ENCODE measurements at regions not wholly inside any gene's neighbourhood (a gene's known extent, or its start where the extent isn't known, plus 50 kb on each side); places are given as distances from the start of the nearest gene placed in this dataset.

GRCh38 chr10:106139915-106140314, 1024.6 kb downstream of the SORCS1 start:
- no peak for DNase-seq (ENCODE audit: extremely low spot score in 2 of 2)
- Histone ChIP-seq H3K9me3 (no peaks in the 10 kb centered on the region), H3K4me1 (no peaks in the 10 kb centered on the region), H3K27me3 (no peaks in the 10 kb centered on the region), H3K4me3 (no peak overlapping the region), H3K36me3 (no peaks in the 10 kb centered on the region), H3K27ac (no peak overlapping the region)
- intact Hi-C loops (cut with DNase I) = no loop called here
- TF ChIP-seq CTCF (IDR thresholded peaks at IDR 0.05) = no peak
- no peak for TF ChIP-seq POLR2A (IDR thresholded peaks at IDR 0.05)
- TF ChIP-seq POLR2AphosphoS5 (IDR thresholded peaks at IDR 0.05; ENCODE audit: insufficient read depth in 1 of 2, low read depth in 1 of 2) = no peak

GRCh38 chr10:106136175-106136574, 1028.3 kb downstream of the SORCS1 start:
- no peak for DNase-seq (ENCODE audit: extremely low spot score in 2 of 2)
- Histone ChIP-seq H3K27me3 (no peaks in the 10 kb centered on the region), H3K4me3 (no peak overlapping the region), H3K9me3 (no peaks in the 10 kb centered on the region), H3K36me3 (no peaks in the 10 kb centered on the region), H3K27ac (no peak overlapping the region), H3K4me1 (no peaks in the 10 kb centered on the region)
- intact Hi-C loops (cut with DNase I) = no loop called here
- no peak for TF ChIP-seq CTCF (IDR thresholded peaks at IDR 0.05)
- no peak for TF ChIP-seq POLR2AphosphoS5 (IDR thresholded peaks at IDR 0.05; ENCODE audit: insufficient read depth in 1 of 2, low read depth in 1 of 2)
- TF ChIP-seq POLR2A (IDR thresholded peaks at IDR 0.05) = no peak

- Histone ChIP-seq H3K36me3 (no peaks in the 10 kb centered on the region), H3K27ac (no peak overlapping the region), H3K27me3 (no peaks in the 10 kb centered on the region), H3K9me3 (no peaks in the 10 kb centered on the region), H3K4me1 (no peaks in the 10 kb centered on the region), H3K4me3 (no peak overlapping the region)
- intact Hi-C loops (cut with DNase I) = no loop called here
- no peak for DNase-seq (ENCODE audit: extremely low spot score in 2 of 2)
- TF ChIP-seq CTCF (IDR thresholded peaks at IDR 0.05) = no peak
- no peak for TF ChIP-seq POLR2A (IDR thresholded peaks at IDR 0.05)
- TF ChIP-seq POLR2AphosphoS5 (IDR thresholded peaks at IDR 0.05; ENCODE audit: insufficient read depth in 1 of 2, low read depth in 1 of 2) = no peak
These were observed 1030.0 kb downstream of the SORCS1 start for GRCh38 chr10:106134326-106135000.

GRCh38 chr10:106133451-106133850, 1031.1 kb downstream of the SORCS1 start:
- Histone ChIP-seq H3K4me1 (no peaks in the 10 kb centered on the region), H3K27me3 (no peaks in the 10 kb centered on the region), H3K9me3 (no peaks in the 10 kb centered on the region), H3K4me3 (no peak overlapping the region), H3K27ac (no peak overlapping the region), H3K36me3 (no peaks in the 10 kb centered on the region)
- no peak for TF ChIP-seq CTCF (IDR thresholded peaks at IDR 0.05)
- DNase-seq (ENCODE audit: extremely low spot score in 2 of 2) = no peak
- intact Hi-C loops (cut with DNase I) = no loop called here

- no peaks in the 10 kb centered on the region for H3K36me3 ChIP-seq
- TF ChIP-seq POLR2AphosphoS5 (IDR thresholded peaks at IDR 0.05; ENCODE audit: insufficient read depth in 1 of 2, low read depth in 1 of 2) = no peak
- H3K4me1 ChIP-seq = no peaks in the 10 kb centered on the region
- no peak overlapping the region for H3K4me3 ChIP-seq
- H3K27ac ChIP-seq = no peak overlapping the region
- intact Hi-C loops (cut with DNase I) = no loop called here
- H3K9me3 ChIP-seq = no peaks in the 10 kb centered on the region
- no peak for DNase-seq (ENCODE audit: extremely low spot score in 2 of 2)
- no peaks in the 10 kb centered on the region for H3K27me3 ChIP-seq
These were observed 1031.5 kb downstream of the SORCS1 start for GRCh38 chr10:106132956-106133355.
